Fibroblast of pulmonary artery (primary cell): ENCODE measurements at regions not wholly inside any gene's neighbourhood (a gene's known extent, or its start where the extent isn't known, plus 50 kb on each side); places are given as distances from the start of the nearest gene placed in this dataset.

Source experiments
- DNase-seq: peaks from one replicate; pipeline ENCODE4 v3.0.0-alpha.2; 2010; ENCODE audit warnings: low read depth
- H3K4me3 ChIP-seq: replicated peaks from 2 replicates; pipeline ENCODE4 v1.5.1; 2011; ENCODE audit warnings: low read depth, mild to moderate bottlenecking, control low read depth, low read length, moderate library complexity
- CTCF ChIP-seq: IDR thresholded peaks from 2 replicates; pipeline ENCODE4 v1.5.1; 2011; ENCODE audit warnings: mild to moderate bottlenecking, control low read depth, low read length, inconsistent platforms; ENCODE audit errors: missing control alignments

GRCh38 chr1:190864013-190864641, 386.5 kb upstream of the BRINP3 start:
- TF ChIP-seq CTCF: no peak
- no peak overlapping the region for H3K4me3 ChIP-seq
- no peak for DNase-seq

- H3K4me3 ChIP-seq: no peak overlapping the region
- DNase-seq: no peak
- no peak for TF ChIP-seq CTCF
Observed at GRCh38 chr1:190880352-190880751, 402.7 kb upstream of the BRINP3 start.

- no peak for DNase-seq
- TF ChIP-seq CTCF: no peak
- H3K4me3 ChIP-seq: no peak overlapping the region
Observed at GRCh38 chr1:190881064-190881463, 403.4 kb upstream of the BRINP3 start.

GRCh38 chr1:190897233-190897632, 419.6 kb upstream of the BRINP3 start:
- no peak overlapping the region for H3K4me3 ChIP-seq
- no peak for DNase-seq
- TF ChIP-seq CTCF: no peak

- DNase-seq: peak; percentile 65
- no peak overlapping the region for H3K4me3 ChIP-seq
- TF ChIP-seq CTCF: no peak
Observed at GRCh38 chr1:190904091-190904695, 426.5 kb upstream of the BRINP3 start.

- no peak for DNase-seq
- no peak overlapping the region for H3K4me3 ChIP-seq
- no peak for TF ChIP-seq CTCF
Observed at GRCh38 chr1:190906206-190906725, 428.6 kb upstream of the BRINP3 start.

GRCh38 chr1:190908246-190908645, 430.6 kb upstream of the BRINP3 start:
- no peak for TF ChIP-seq CTCF
- DNase-seq: no peak
- no peak overlapping the region for H3K4me3 ChIP-seq
